ENCODE measurements at regions not wholly inside any gene's neighbourhood (a gene's known extent, or its start where the extent isn't known, plus 50 kb on each side); places are given as distances from the start of the nearest gene placed in this dataset.

DNA sequence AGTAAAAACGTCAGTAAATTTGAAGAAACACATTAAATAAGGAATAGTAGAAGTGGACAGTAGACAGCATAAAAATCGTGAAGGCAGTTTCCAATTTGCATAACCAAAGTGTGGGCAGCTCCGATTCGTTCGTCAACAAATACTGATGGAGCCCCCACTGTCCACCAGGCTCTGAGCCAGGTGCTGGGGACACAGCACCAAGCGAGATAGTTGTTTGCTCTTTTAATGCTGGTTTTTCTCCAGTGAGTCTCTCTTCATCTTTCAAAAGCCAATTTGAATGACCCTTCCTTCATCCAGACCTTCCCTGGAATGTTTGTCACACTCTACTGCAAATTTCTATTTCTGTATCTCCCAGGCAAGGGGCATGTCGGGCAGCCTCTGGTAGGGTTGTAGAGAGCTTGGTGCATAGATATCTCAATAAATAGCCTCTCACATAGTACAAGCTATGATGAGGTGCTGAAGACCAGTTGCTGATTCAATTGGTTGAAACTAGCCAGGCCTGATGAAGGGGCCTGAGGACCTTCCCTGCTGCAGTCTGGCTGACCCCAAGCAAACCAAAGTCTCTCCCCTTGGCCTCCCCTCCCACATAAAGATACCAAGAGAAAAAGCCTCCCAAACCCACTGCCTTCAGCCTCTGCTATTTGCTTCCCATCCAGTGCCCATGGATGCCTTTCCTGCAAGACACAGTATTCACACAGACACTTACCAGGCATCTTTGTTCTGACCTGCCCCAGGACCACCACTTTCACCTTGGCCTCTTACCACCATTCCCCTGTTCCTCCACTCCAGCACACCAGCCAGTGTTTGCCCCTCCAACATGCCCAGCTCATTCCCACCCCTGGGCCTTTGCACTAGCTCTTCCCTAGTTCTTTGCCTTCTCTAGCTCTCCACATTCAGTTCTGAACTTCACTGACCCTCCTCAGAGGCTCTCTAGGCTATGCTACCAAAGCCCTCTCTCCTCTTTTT is 125.2 kb downstream of the CEBPB start:
- Histone ChIP-seq H2AFZ (ENCODE audit: low read depth, low read length) (no peak overlapping the region), H3K9me3 (ENCODE audit: low read length) (no peaks in the 10 kb centered on the region), H3K4me3 (ENCODE audit: low read length) (no peak overlapping the region), H3K36me3 (ENCODE audit: insufficient read depth, low read length) (no peaks in the 10 kb centered on the region), H3K27me3 (ENCODE audit: insufficient read depth, low read length) (peaks cover 4% of the 10 kb centered on the region), H3K4me1 (ENCODE audit: insufficient read depth, low read length) (peaks cover 3% of the 10 kb centered on the region)

DNA sequence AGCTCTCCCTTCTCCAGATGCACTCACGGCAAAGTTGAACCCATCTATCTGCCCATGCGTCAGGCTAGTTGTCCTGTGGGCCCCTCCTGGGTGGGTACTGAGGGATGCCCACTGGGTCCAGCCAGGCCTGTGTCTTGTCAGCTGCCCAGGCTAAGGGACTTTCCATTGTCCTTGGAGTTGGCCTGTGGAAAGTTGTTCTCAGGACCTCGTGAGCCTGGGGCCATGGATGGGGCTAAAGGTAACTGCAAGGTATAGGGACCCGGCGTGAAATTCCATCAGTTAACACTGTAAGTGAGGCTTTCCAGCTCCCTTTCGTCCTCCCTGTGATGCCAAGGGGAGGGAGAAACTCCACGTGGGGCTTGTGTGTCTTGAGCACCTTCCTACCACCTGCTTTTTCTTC is 126.5 kb downstream of the CEBPB start:
- Histone ChIP-seq H3K36me3 (ENCODE audit: insufficient read depth, low read length) (no peaks in the 10 kb centered on the region), H3K4me3 (ENCODE audit: low read length) (no peak overlapping the region), H3K9me3 (ENCODE audit: low read length) (no peaks in the 10 kb centered on the region), H3K27me3 (ENCODE audit: insufficient read depth, low read length) (peaks cover 6% of the 10 kb centered on the region), H2AFZ (ENCODE audit: low read depth, low read length) (no peak overlapping the region), H3K4me1 (ENCODE audit: insufficient read depth, low read length) (peaks cover 3% of the 10 kb centered on the region)

GRCh38 chr20:50317609-50318008 is 127.0 kb downstream of the CEBPB start:
- no peaks in the 10 kb centered on the region for H3K9me3 ChIP-seq (ENCODE audit: low read length)
- H3K4me1 ChIP-seq (ENCODE audit: insufficient read depth, low read length) = peaks cover 3% of the 10 kb centered on the region
- peaks cover 6% of the 10 kb centered on the region for H3K27me3 ChIP-seq (ENCODE audit: insufficient read depth, low read length)
- no peaks in the 10 kb centered on the region for H3K36me3 ChIP-seq (ENCODE audit: insufficient read depth, low read length)
- H2AFZ ChIP-seq (ENCODE audit: low read depth, low read length) = no peak overlapping the region
- no peak overlapping the region for H3K4me3 ChIP-seq (ENCODE audit: low read length)

DNA sequence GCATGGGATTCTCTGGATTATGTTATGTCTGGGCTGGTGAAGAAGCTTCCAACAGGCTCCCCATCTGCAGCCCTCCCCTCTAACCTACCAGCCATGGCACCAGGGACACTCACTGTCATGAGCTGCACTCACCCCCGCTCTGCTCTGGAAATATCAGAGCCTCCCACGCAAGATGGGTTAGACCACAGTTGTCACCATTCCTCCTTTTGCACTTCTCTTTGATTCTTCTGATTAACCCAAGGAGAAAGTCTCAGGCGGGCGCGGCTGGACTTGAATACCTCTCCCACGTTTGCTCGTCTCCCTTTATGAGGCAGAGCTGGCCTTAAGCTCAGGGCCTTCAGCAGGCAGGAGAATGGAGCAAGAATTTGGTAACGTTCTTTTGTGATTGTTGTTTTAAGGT is 128.1 kb downstream of the CEBPB start:
- no peak overlapping the region for H2AFZ ChIP-seq (ENCODE audit: low read depth, low read length)
- no peaks in the 10 kb centered on the region for H3K9me3 ChIP-seq (ENCODE audit: low read length)
- no peaks in the 10 kb centered on the region for H3K36me3 ChIP-seq (ENCODE audit: insufficient read depth, low read length)
- peaks cover 1% of the 10 kb centered on the region for H3K4me1 ChIP-seq (ENCODE audit: insufficient read depth, low read length)
- H3K4me3 ChIP-seq (ENCODE audit: low read length) = no peak overlapping the region
- peaks cover 6% of the 10 kb centered on the region for H3K27me3 ChIP-seq (ENCODE audit: insufficient read depth, low read length)

DNA sequence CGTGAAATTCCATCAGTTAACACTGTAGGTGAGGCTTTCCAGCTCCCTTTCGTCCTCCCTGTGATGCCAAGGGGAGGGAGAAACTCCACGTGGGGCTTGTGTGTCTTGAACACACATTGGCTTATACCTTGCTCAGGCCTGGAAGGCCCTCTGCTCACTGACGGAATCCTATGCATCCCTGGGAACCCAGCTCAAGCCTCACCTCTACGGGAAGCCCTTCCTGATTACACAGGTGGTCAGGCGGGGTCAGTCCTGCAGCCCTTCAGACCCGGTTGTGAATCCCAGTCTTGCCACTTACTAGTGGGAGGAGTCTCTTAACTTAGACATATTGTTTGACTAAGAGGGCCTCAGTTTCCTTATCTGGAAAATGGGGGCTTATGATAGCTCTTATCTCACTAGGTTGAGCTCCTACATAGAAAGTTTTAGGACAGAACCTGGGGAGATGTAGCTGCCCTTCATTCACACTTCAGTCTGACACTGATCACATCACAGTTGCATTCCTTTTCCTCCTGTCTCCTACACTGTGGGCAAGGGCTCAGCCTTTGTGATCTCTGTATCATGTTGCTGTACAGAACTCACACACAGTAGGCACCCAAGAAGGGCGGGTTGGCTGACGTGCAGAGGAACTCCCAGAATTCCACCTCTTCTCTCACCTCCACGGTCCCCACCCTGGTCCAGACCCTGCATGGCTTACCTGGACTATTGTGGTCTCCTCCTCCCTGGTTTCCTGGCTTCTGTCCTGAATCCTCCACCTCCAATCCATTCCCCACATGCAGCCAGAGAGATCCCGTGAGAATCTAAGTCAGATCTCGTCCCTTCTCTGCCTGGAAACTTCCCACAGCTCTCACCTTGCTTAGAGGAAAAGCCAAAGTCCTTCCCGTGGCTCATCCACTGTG is 129.6 kb downstream of the CEBPB start:
- Histone ChIP-seq H3K4me1 (ENCODE audit: insufficient read depth, low read length) (no peaks in the 10 kb centered on the region), H3K9me3 (ENCODE audit: low read length) (no peaks in the 10 kb centered on the region), H3K4me3 (ENCODE audit: low read length) (no peak overlapping the region), H3K36me3 (ENCODE audit: insufficient read depth, low read length) (no peaks in the 10 kb centered on the region), H2AFZ (ENCODE audit: low read depth, low read length) (no peak overlapping the region), H3K27me3 (ENCODE audit: insufficient read depth, low read length) (peaks cover 6% of the 10 kb centered on the region)

DNA sequence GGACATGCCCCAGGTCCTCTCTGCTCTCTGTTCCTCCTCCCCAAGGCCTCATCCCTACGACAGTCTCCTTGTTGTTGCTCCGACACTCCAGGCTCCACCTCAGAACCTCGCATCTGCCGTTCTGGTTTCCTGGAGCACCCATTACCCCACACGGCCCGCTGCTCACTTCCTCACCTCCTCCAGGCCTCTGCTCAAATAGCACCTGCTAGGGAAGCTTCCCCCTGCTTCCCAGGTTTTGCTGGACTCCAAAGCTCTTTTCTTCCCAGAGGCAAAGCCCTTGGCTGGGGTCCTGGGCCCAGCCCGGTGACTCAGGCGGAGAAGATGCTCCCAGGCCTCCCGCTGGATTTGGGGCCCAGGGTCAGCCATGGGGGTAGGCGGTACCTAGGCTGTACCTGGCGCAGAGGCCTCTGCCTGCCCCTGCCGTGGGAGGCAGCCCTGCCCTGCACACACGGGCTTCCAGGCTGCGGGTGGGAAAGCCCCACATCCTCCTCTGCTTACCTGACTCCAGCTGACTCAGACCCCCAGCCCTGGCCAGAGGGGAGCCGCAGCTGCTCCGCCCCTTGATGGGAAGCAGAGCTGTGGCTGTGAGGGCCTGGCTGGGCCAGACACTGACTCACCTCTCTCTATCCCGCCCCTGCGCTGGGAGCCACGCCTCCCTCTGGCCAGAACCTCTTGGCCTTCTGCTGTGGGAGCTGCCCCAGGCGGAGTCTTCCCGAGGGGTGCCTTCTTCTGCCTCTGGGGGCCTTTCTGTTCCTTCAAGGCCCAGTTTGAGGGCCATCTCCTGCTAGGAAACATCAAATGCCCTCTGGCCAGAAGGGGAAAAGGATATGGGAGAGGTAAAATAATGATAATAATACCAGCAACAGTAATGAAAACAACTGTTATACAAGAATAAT is 130.5 kb downstream of the CEBPB start:
- H3K4me1 ChIP-seq (ENCODE audit: insufficient read depth, low read length) = no peaks in the 10 kb centered on the region
- no peak overlapping the region for H2AFZ ChIP-seq (ENCODE audit: low read depth, low read length)
- no peak overlapping the region for H3K4me3 ChIP-seq (ENCODE audit: low read length)
- no peaks in the 10 kb centered on the region for H3K9me3 ChIP-seq (ENCODE audit: low read length)
- H3K36me3 ChIP-seq (ENCODE audit: insufficient read depth, low read length) = no peaks in the 10 kb centered on the region
- peaks cover 6% of the 10 kb centered on the region for H3K27me3 ChIP-seq (ENCODE audit: insufficient read depth, low read length)

GRCh38 chr20:50321797-50322480 is 131.3 kb downstream of the CEBPB start:
- Histone ChIP-seq H3K27me3 (ENCODE audit: insufficient read depth, low read length) (peaks cover 6% of the 10 kb centered on the region), H3K4me1 (ENCODE audit: insufficient read depth, low read length) (no peaks in the 10 kb centered on the region), H3K36me3 (ENCODE audit: insufficient read depth, low read length) (no peaks in the 10 kb centered on the region), H3K4me3 (ENCODE audit: low read length) (no peak overlapping the region), H3K9me3 (ENCODE audit: low read length) (no peaks in the 10 kb centered on the region), H2AFZ (ENCODE audit: low read depth, low read length) (no peak overlapping the region)

DNA sequence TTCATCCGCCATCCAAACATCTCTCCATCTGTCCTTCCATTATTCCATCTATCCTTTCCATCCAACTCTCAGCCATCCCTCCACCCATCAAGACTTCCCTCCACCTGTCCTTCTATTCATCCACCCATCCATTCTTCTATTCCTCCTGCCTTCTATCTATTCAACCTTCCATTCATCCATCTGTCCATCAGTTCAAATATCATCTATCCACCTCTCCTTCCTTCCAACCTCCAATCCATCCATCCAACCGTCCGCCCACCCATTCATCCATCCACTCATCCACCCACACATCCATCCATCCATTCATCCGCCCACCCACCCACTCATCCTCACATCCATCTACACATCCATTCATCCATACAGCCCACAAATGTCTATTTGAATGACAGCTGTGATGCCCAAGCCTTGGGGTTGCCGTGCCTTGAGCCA is 132.1 kb downstream of the CEBPB start:
- Histone ChIP-seq H3K36me3 (ENCODE audit: insufficient read depth, low read length) (no peaks in the 10 kb centered on the region), H3K27me3 (ENCODE audit: insufficient read depth, low read length) (peaks cover 6% of the 10 kb centered on the region), H3K4me1 (ENCODE audit: insufficient read depth, low read length) (no peaks in the 10 kb centered on the region), H2AFZ (ENCODE audit: low read depth, low read length) (no peak overlapping the region), H3K9me3 (ENCODE audit: low read length) (no peaks in the 10 kb centered on the region), H3K4me3 (ENCODE audit: low read length) (no peak overlapping the region)

DNA sequence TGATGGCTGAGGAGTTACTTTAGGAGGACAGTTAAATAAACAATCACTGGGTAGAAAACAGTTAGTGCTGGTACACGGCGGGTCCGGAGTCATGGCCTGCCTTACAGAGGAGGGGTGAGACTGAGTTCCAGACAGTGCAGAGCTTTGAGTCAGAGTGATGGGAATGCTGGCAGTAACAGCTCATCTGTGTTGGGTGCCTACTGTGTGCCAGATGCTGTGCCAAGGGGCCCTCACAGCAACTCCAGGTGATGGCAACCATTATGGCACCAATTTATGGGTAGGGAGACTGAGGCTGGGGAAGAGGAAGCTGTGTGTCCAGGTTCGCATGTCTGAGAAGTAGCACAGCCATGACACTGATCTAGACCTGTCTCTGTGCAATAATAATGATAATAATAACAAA is 132.6 kb downstream of the CEBPB start:
- H3K4me1 ChIP-seq (ENCODE audit: insufficient read depth, low read length) = no peaks in the 10 kb centered on the region
- H3K4me3 ChIP-seq (ENCODE audit: low read length) = no peak overlapping the region
- no peaks in the 10 kb centered on the region for H3K36me3 ChIP-seq (ENCODE audit: insufficient read depth, low read length)

GRCh38 chr20:50323777-50324775 is 133.4 kb downstream of the CEBPB start:
- H3K4me3 ChIP-seq (ENCODE audit: low read length) = no peak overlapping the region
- no peaks in the 10 kb centered on the region for H3K9me3 ChIP-seq (ENCODE audit: low read length)
- peaks cover 4% of the 10 kb centered on the region for H3K27me3 ChIP-seq (ENCODE audit: insufficient read depth, low read length)
- no peaks in the 10 kb centered on the region for H3K36me3 ChIP-seq (ENCODE audit: insufficient read depth, low read length)
- no peaks in the 10 kb centered on the region for H3K4me1 ChIP-seq (ENCODE audit: insufficient read depth, low read length)
- no peak overlapping the region for H2AFZ ChIP-seq (ENCODE audit: low read depth, low read length)

More for the DNA sequence above, 132.6 kb downstream of the CEBPB start:
- Histone ChIP-seq H2AFZ (ENCODE audit: low read depth, low read length) (no peak overlapping the region), H3K9me3 (ENCODE audit: low read length) (no peaks in the 10 kb centered on the region), H3K27me3 (ENCODE audit: insufficient read depth, low read length) (peaks cover 4% of the 10 kb centered on the region)

GRCh38 chr20:50325215-50325614 is 134.6 kb downstream of the CEBPB start:
- no peak overlapping the region for H3K4me3 ChIP-seq (ENCODE audit: low read length)
- H2AFZ ChIP-seq (ENCODE audit: low read depth, low read length) = no peak overlapping the region
- H3K4me1 ChIP-seq (ENCODE audit: insufficient read depth, low read length) = peaks cover under 1% of the 10 kb centered on the region

More at GRCh38 chr20:50325215-50325614, 134.6 kb downstream of the CEBPB start:
- Histone ChIP-seq H3K36me3 (ENCODE audit: insufficient read depth, low read length) (no peaks in the 10 kb centered on the region), H3K27me3 (ENCODE audit: insufficient read depth, low read length) (peaks cover 4% of the 10 kb centered on the region), H3K9me3 (ENCODE audit: low read length) (no peaks in the 10 kb centered on the region)

Data from neuron (in vitro differentiated cells).